SU-DHL-6 (cell line): ENCODE measurements at regions not wholly inside any gene's neighbourhood (a gene's known extent, or its start where the extent isn't known, plus 50 kb on each side); places are given as distances from the start of the nearest gene placed in this dataset.

ENCODE experiments used
- EZH2phosphoT487 ChIP-seq: fragments of 200-600 bp; sonication (generic), shearing (Covaris generic); conservative IDR thresholded peaks from 2 replicates; pipeline ENCODE4 v1.6.1; 2018; ENCODE audit warnings: mild to moderate bottlenecking, antibody characterized with exemption, low read length, moderate library complexity, mixed read lengths
- TF ChIP-seq, protein P1 (sequence below): fragments of 200-600 bp; sonication (generic); IDR thresholded peaks from one replicate; pipeline ENCODE4 v1.5.1; 2017; ENCODE audit warnings: antibody characterized with exemption, mild to moderate bottlenecking, low read length, moderate library complexity; ENCODE audit not compliant: insufficient read depth, poor library complexity, severe bottlenecking

DNA sequence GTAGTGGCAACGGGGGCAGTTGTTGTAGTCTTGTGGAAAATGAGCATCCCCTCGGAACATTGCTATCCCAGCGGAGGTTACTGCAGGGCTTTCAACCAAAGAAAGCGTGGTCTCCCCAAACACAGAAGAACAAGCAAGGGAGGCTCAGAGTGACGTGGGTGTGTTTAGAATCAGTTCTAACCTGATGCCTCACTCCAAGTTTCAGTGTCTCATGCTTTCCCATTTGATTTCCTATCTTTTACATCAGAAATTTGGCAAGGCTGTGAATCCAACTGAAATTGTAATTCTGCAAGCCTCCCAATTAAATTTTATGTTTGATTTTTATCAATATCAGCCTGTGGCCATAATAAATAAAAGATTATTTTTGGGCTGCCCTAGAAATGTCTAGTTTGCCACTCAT lies 156.1 kb upstream of the LNX1 start:
- TF ChIP-seq, protein P1, sequence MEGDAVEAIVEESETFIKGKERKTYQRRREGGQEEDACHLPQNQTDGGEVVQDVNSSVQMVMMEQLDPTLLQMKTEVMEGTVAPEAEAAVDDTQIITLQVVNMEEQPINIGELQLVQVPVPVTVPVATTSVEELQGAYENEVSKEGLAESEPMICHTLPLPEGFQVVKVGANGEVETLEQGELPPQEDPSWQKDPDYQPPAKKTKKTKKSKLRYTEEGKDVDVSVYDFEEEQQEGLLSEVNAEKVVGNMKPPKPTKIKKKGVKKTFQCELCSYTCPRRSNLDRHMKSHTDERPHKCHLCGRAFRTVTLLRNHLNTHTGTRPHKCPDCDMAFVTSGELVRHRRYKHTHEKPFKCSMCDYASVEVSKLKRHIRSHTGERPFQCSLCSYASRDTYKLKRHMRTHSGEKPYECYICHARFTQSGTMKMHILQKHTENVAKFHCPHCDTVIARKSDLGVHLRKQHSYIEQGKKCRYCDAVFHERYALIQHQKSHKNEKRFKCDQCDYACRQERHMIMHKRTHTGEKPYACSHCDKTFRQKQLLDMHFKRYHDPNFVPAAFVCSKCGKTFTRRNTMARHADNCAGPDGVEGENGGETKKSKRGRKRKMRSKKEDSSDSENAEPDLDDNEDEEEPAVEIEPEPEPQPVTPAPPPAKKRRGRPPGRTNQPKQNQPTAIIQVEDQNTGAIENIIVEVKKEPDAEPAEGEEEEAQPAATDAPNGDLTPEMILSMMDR = no peak
- no peak for TF ChIP-seq EZH2phosphoT487
